CD14-positive monocyte (primary cell): ENCODE measurements at regions not wholly inside any gene's neighbourhood (a gene's known extent, or its start where the extent isn't known, plus 50 kb on each side); places are given as distances from the start of the nearest gene placed in this dataset.

ENCODE experiments used
- DNase-seq, 3 donors: peaks; one replicate each; pipeline ENCODE4 v3.0.0-alpha.2; 2011 to 2022
- H2AFZ ChIP-seq: 2 replicates; pipeline ENCODE4 v1.6.0; 2012; ENCODE audit warnings: mild to moderate bottlenecking, low read depth, low read length, inconsistent platforms; ENCODE audit not compliant: insufficient read depth, poor library complexity, severe bottlenecking
- H3K27ac ChIP-seq, 2 donors: 1 replicate in 1 of 2; 2 replicates in 1 of 2; pipeline ENCODE4 v1.5.1; 2012 to 2013; ENCODE audit warnings: low read length in 2 of 2, control low read depth in 1 of 2, inconsistent platforms in 1 of 2, low read depth in 1 of 2, mild to moderate bottlenecking in 1 of 2
- H3K27me3 ChIP-seq, 2 donors: one replicate each; pipeline versions ENCODE4 v1.6.0 to v1.6.1; 2011 to 2013; ENCODE audit warnings: low read length in 2 of 2; ENCODE audit not compliant: control insufficient read depth in 2 of 2, insufficient read depth in 2 of 2
- H3K36me3 ChIP-seq, 2 donors: replicated peaks in 1 of 2; 1 replicate in 1 of 2; 2 replicates in 1 of 2; pipeline versions ENCODE4 v1.5.1 to v1.6.1; 2012 to 2013; ENCODE audit warnings: low read length in 2 of 2, control low read depth in 1 of 2, inconsistent platforms in 1 of 2, mild to moderate bottlenecking in 1 of 2; ENCODE audit not compliant: insufficient read depth in 2 of 2, control insufficient read depth in 1 of 2
- H3K4me1 ChIP-seq, 2 donors: 1 replicate in 1 of 2; 2 replicates in 1 of 2; pipeline versions ENCODE4 v1.5.1 to v1.6.1; 2012 to 2013; ENCODE audit warnings: low read length in 2 of 2, control low read depth in 1 of 2, inconsistent platforms in 1 of 2, mild to moderate bottlenecking in 1 of 2, moderate library complexity in 1 of 2; ENCODE audit not compliant: insufficient read depth in 2 of 2, control insufficient read depth in 1 of 2
- H3K4me2 ChIP-seq: replicated peaks from 2 replicates; pipeline ENCODE3; 2012; ENCODE audit warnings: low read length, moderate library complexity, mild to moderate bottlenecking; ENCODE audit not compliant: poor library complexity, severe bottlenecking; ENCODE audit errors: extremely low read depth
- H3K4me3 ChIP-seq, 3 experiments: fragments of 200-600 bp in 1 of 3; sonication (generic) in 1 of 3; replicated peaks in 1 of 3; 1 replicate in 2 of 3; 2 replicates in 1 of 3; pipeline ENCODE4 v1.5.1; 2011 to 2013; ENCODE audit warnings: low read length in 3 of 3, mild to moderate bottlenecking in 3 of 3, control low read depth in 2 of 3, low read depth in 2 of 3, inconsistent platforms in 1 of 3, moderate library complexity in 1 of 3
- H3K79me2 ChIP-seq: 2 replicates; pipeline ENCODE4 v1.6.0; 2012; ENCODE audit warnings: mild to moderate bottlenecking, control low read depth, inconsistent platforms, low read length, moderate library complexity; ENCODE audit not compliant: insufficient read depth
- H3K9ac ChIP-seq: 2 replicates; pipeline ENCODE4 v1.6.0; 2017; ENCODE audit warnings: low read length, mild to moderate bottlenecking; ENCODE audit not compliant: insufficient read depth, poor library complexity, severe bottlenecking
- H3K9me3 ChIP-seq, 2 donors: replicated peaks in 1 of 2; 1 replicate in 1 of 2; 2 replicates in 1 of 2; pipeline versions ENCODE4 v1.5.1 to v1.6.1; 2012 to 2013; ENCODE audit warnings: low read length in 2 of 2, control low read depth in 1 of 2; ENCODE audit not compliant: control insufficient read depth in 1 of 2, insufficient read depth in 1 of 2
- H4K20me1 ChIP-seq: 2 replicates; pipeline ENCODE4 v1.6.0; 2012; ENCODE audit warnings: mild to moderate bottlenecking, low read length, control low read depth, moderate library complexity; ENCODE audit not compliant: insufficient read depth
- H3K27ac Mint-ChIP-seq, 7 donors: one replicate each; pipeline ENCODE4 v1.8.0; 2020; ENCODE audit warnings: mild to moderate bottlenecking in 7 of 7, mixed read lengths in 7 of 7, moderate library complexity in 6 of 7, inconsistent platforms in 2 of 7
- H3K27me3 Mint-ChIP-seq, 3 donors: one replicate each; pipeline ENCODE4 v1.8.0; 2021 to 2022; ENCODE audit warnings: low read depth in 3 of 3, mild to moderate bottlenecking in 3 of 3, mixed read lengths in 3 of 3, moderate library complexity in 3 of 3, inconsistent platforms in 1 of 3
- H3K36me3 Mint-ChIP-seq, 2 donors: one replicate each; pipeline ENCODE4 v1.8.0; 2020; ENCODE audit warnings: mixed read lengths in 2 of 2, inconsistent platforms in 1 of 2, mild to moderate bottlenecking in 1 of 2
- H3K4me1 Mint-ChIP-seq: one replicate; pipeline ENCODE4 v1.8.0; 2020; ENCODE audit warnings: mild to moderate bottlenecking, mixed read lengths
- H3K4me3 Mint-ChIP-seq, 2 donors: one replicate each; pipeline ENCODE4 v1.8.0; 2020; ENCODE audit warnings: mild to moderate bottlenecking in 2 of 2, mixed read lengths in 2 of 2, moderate library complexity in 1 of 2
- H3K9me3 Mint-ChIP-seq, 7 donors: one replicate each; pipeline ENCODE4 v1.8.0; 2020 to 2022; ENCODE audit warnings: mixed read lengths in 7 of 7, mild to moderate bottlenecking in 6 of 7, moderate library complexity in 6 of 7, inconsistent platforms in 2 of 7
- WGBS: methylation state at CpG from one replicate; pipeline ENCODE4 v1.1.5; 2013; ENCODE audit warnings: missing lambda C conversion rate; ENCODE audit not compliant: insufficient coverage; 5-methylcytosine and 5-hydroxymethylcytosine counted together
- intact Hi-C, 2 donors: fragments of 100-400 bp; cut with micrococcal nuclease; formaldehyde crosslinking; loops; one replicate each; pipeline versions ENCODE4 v1.15.0 to v1.15.1; 2023
- TF ChIP-seq, protein P1 (sequence below): fragments of 200-600 bp; IDR thresholded peaks from one replicate; pipeline ENCODE4 v1.8.0; 2022; ENCODE audit warnings: antibody characterized with exemption, mild to moderate bottlenecking

DNA sequence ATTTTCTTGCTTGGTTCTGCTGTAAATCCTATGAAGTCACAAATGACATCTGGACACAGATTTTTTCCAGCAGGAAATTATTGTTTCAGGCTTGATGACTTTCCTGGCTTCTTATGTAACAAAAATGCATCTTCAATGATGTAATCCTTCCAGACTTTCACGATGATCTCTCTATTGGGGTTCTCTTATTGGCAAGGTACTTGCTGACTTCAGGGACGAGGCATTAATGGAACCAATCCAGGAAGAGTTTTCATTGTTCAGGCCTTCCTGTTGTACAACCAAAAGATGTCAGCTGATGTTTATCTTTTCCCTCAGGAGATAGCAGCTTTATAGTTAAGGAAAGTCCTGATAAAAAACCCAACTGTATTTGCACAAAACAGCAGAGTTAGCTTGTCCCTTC lies 118.5 kb upstream of the MMS22L start:
- H3K4me1 ChIP-seq = no peaks in the 10 kb centered on the region
- H3K9me3 Mint-ChIP-seq = no peaks in the 10 kb centered on the region
- TF ChIP-seq, protein P1, sequence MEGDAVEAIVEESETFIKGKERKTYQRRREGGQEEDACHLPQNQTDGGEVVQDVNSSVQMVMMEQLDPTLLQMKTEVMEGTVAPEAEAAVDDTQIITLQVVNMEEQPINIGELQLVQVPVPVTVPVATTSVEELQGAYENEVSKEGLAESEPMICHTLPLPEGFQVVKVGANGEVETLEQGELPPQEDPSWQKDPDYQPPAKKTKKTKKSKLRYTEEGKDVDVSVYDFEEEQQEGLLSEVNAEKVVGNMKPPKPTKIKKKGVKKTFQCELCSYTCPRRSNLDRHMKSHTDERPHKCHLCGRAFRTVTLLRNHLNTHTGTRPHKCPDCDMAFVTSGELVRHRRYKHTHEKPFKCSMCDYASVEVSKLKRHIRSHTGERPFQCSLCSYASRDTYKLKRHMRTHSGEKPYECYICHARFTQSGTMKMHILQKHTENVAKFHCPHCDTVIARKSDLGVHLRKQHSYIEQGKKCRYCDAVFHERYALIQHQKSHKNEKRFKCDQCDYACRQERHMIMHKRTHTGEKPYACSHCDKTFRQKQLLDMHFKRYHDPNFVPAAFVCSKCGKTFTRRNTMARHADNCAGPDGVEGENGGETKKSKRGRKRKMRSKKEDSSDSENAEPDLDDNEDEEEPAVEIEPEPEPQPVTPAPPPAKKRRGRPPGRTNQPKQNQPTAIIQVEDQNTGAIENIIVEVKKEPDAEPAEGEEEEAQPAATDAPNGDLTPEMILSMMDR = no peak
- H3K36me3 ChIP-seq = no peaks in the 10 kb centered on the region
- H3K9me3 ChIP-seq = no peaks in the 10 kb centered on the region
- H3K79me2 ChIP-seq = no peaks in the 10 kb centered on the region
- 19% methylated on average over 2 of the region's 2 CpGs for WGBS
- no peak overlapping the region for H3K9ac ChIP-seq
- no peak overlapping the region for H3K27ac Mint-ChIP-seq
- no peaks in the 10 kb centered on the region for H3K36me3 Mint-ChIP-seq
- no peak overlapping the region for H3K4me3 Mint-ChIP-seq
- no peak overlapping the region for H3K4me3 ChIP-seq
- intact Hi-C loops = no loop called here
- no peak for DNase-seq
- H3K4me2 ChIP-seq = no peak overlapping the region
- H3K4me1 Mint-ChIP-seq = peaks cover 2% of the 10 kb centered on the region
- H3K27me3 ChIP-seq = no peaks in the 10 kb centered on the region
- no peak overlapping the region for H2AFZ ChIP-seq
- no peak overlapping the region for H3K27ac ChIP-seq
- H4K20me1 ChIP-seq = no peaks in the 10 kb centered on the region
- H3K27me3 Mint-ChIP-seq = peaks cover 0 to 2% (median 0%) of the 10 kb centered on the region in 3 donors

DNA sequence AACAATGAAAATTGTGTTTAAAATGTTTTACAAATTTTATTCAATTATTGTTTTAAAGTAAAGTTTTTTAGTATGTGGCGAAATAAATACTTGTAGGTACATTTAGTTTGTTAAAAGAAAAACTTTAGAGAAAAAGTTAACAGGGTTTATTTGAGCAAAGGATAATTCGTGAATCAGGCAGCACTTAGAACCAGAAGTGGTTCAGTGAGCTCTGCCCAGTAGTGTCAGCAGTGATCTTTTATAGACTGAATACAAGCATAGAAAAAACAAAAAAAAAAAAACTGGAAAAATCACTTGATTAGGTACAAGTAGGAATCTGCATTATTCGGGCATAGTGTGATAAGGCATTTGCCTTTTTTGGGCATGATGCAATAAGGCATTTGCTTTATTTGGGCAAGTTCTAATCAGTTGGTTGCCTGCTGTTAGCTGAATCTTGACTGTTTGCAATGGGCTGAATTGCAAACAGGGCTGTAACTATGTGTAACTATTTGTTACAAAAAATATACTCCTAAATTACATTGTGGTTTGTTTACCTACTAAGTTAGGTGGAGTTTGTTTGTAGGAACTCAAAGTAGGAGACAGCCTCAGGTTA lies 122.9 kb upstream of the MMS22L start:
- H3K27ac Mint-ChIP-seq = no peak overlapping the region
- peaks cover 0 to 2% (median 2%) of the 10 kb centered on the region in 3 donors for H3K27me3 Mint-ChIP-seq
- H3K4me1 Mint-ChIP-seq = no peaks in the 10 kb centered on the region
- H3K79me2 ChIP-seq = no peaks in the 10 kb centered on the region
- H3K9me3 ChIP-seq = no peaks in the 10 kb centered on the region
- no peaks in the 10 kb centered on the region for H3K36me3 ChIP-seq
- intact Hi-C loops = no loop called here
- H3K9ac ChIP-seq = no peak overlapping the region
- 80% methylated on average over 1 of the region's 3 CpGs for WGBS
- no peak for DNase-seq
- no peak overlapping the region for H3K27ac ChIP-seq
- H2AFZ ChIP-seq = no peak overlapping the region
- H4K20me1 ChIP-seq = no peaks in the 10 kb centered on the region
- H3K4me1 ChIP-seq = no peaks in the 10 kb centered on the region
- peaks cover 0 to 1% (median 0%) of the 10 kb centered on the region in 7 donors for H3K9me3 Mint-ChIP-seq
- no peak overlapping the region for H3K4me2 ChIP-seq
- TF ChIP-seq, protein P1 = no peak
- H3K27me3 ChIP-seq = no peaks in the 10 kb centered on the region
- H3K36me3 Mint-ChIP-seq = no peaks in the 10 kb centered on the region
- peak overlapping the region in 1 of 2 donors; percentile 15 for H3K4me3 Mint-ChIP-seq
- H3K4me3 ChIP-seq = no peak overlapping the region
